ENCODE measurements at regions not wholly inside any gene's neighbourhood (a gene's known extent, or its start where the extent isn't known, plus 50 kb on each side); places are given as distances from the start of the nearest gene placed in this dataset.

DNA sequence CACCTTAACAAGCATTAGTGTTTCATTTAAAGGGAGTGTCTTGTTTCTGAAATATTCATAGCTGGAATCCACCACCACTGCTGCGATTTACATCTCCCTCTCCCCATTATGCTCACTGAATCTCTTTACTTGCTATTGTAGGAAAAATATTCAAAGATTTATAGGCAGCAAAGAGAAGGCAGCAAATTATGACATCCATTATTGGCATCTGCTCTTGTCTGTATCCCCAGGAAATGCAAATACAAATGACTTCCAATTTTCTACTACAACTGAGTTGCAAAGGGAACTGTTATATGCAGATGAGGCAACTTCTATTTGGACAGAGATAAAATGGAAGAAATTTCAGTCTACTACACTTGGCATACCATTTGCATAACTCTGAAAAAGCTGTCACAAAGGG lies 88.4 kb upstream of the PRKD1 start:
- no peak overlapping the region for H3K4me3 Mint-ChIP-seq
- H3K27me3 Mint-ChIP-seq (ENCODE audit: insufficient read depth, low read depth) = peaks cover 2% of the 10 kb centered on the region
- H3K9me3 Mint-ChIP-seq = no peaks in the 10 kb centered on the region
- Histone ChIP-seq H3F3A (ENCODE audit: low read depth) (no peaks in the 10 kb centered on the region), H3K4me1 (no peaks in the 10 kb centered on the region), H3K9me3 (ENCODE audit: low read depth) (no peaks in the 10 kb centered on the region), H3K4me2 (no peak overlapping the region), H2AFZ (replicated peaks) (no peak overlapping the region), H3K36me3 (no peaks in the 10 kb centered on the region), H3K79me2 (ENCODE audit: low read depth) (no peaks in the 10 kb centered on the region), H4K20me1 (ENCODE audit: low read depth) (no peaks in the 10 kb centered on the region), H3K4me3 (no peak overlapping the region), H3K27ac (no peak overlapping the region), H3K27me3 (no peaks in the 10 kb centered on the region), H3K9ac (no peak overlapping the region)
- H3K4me1 Mint-ChIP-seq = no peaks in the 10 kb centered on the region
- no peak for TF ChIP-seq EZH2phosphoT487 (IDR thresholded peaks at IDR 0.05)
- TF ChIP-seq, protein P1, sequence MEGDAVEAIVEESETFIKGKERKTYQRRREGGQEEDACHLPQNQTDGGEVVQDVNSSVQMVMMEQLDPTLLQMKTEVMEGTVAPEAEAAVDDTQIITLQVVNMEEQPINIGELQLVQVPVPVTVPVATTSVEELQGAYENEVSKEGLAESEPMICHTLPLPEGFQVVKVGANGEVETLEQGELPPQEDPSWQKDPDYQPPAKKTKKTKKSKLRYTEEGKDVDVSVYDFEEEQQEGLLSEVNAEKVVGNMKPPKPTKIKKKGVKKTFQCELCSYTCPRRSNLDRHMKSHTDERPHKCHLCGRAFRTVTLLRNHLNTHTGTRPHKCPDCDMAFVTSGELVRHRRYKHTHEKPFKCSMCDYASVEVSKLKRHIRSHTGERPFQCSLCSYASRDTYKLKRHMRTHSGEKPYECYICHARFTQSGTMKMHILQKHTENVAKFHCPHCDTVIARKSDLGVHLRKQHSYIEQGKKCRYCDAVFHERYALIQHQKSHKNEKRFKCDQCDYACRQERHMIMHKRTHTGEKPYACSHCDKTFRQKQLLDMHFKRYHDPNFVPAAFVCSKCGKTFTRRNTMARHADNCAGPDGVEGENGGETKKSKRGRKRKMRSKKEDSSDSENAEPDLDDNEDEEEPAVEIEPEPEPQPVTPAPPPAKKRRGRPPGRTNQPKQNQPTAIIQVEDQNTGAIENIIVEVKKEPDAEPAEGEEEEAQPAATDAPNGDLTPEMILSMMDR (IDR thresholded peaks at IDR 0.05) = no peak
- no peak for TF ChIP-seq EZH2 (IDR thresholded peaks at IDR 0.05)
- no peak overlapping the region for H3K27ac Mint-ChIP-seq
- no peaks in the 10 kb centered on the region for H3K36me3 Mint-ChIP-seq
- DNase-seq (ENCODE audit: low spot score) = no peak

DNA sequence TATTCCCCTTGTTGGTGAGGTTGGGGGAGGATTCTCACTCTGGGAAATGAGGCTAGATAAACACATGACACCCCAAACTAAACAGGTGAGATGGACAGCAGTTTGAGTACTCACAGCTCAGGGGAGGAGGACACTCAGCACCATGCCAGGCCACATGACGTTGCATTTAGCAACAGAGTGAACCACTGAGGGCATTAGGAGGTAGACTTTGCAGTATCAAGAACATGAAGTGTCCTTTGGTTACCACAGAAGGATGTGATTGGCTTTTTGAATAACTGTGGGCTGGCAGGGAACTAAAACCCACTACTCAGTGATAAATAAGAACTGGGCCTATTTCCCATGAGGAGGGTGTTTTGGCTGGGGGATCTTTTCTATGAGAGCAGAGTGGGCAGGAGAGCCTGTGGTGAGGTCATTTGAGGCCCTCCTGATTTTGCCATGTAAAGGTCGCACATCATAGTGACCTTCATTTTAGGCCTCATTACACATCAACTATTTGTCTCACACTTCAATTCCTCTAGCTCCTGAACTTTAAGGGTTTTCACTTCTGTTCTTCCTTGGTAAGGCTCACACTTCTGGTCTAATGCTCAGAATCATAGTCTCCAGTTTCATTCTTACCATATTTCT lies 89.8 kb upstream of the PRKD1 start:
- TF ChIP-seq, protein P1 (IDR thresholded peaks at IDR 0.05) = no peak
- TF ChIP-seq EZH2 (IDR thresholded peaks at IDR 0.05) (no peak), EZH2phosphoT487 (IDR thresholded peaks at IDR 0.05) (no peak)
- no peaks in the 10 kb centered on the region for H4K20me1 ChIP-seq (ENCODE audit: low read depth)
- DNase-seq (ENCODE audit: low spot score) = no peak
- H3K27ac ChIP-seq = no peak overlapping the region
- H3K9ac ChIP-seq = no peak overlapping the region
- no peak overlapping the region for H3K4me2 ChIP-seq
- no peaks in the 10 kb centered on the region for H3K4me1 Mint-ChIP-seq
- H3K4me3 Mint-ChIP-seq = no peak overlapping the region
- no peaks in the 10 kb centered on the region for H3K36me3 Mint-ChIP-seq
- H3K4me1 ChIP-seq = no peaks in the 10 kb centered on the region
- H3K9me3 ChIP-seq (ENCODE audit: low read depth) = no peaks in the 10 kb centered on the region
- no peak overlapping the region for H3K4me3 ChIP-seq
- no peak overlapping the region for H3K27ac Mint-ChIP-seq
- no peaks in the 10 kb centered on the region for H3F3A ChIP-seq (ENCODE audit: low read depth)
- H3K79me2 ChIP-seq (ENCODE audit: low read depth) = no peaks in the 10 kb centered on the region
- H3K9me3 Mint-ChIP-seq = no peaks in the 10 kb centered on the region
- H2AFZ ChIP-seq (replicated peaks) = no peak overlapping the region
- H3K27me3 Mint-ChIP-seq (ENCODE audit: insufficient read depth, low read depth) = peaks cover 2% of the 10 kb centered on the region
- no peaks in the 10 kb centered on the region for H3K27me3 ChIP-seq
- H3K36me3 ChIP-seq = no peaks in the 10 kb centered on the region

DNA sequence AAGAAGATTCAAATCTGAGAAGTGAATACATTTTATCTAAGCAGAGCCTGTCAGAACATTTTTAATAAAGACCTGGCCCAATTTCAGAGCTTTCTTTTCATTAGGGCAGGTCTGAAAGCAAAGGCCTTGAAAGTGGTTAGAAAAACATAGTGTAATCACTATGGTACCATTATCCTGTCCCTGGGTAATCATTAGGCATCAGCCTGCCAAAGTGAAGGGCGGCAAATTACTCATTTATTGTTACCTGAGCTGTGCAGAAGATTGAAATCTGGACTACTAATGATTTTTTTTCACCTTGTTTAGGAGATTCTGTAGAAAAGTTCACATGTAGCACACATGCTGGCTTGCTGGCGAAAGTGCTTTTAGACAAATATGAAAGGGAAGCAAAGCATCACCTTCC lies 92.6 kb upstream of the PRKD1 start:
- H3K27me3 ChIP-seq = no peaks in the 10 kb centered on the region
- H4K20me1 ChIP-seq (ENCODE audit: low read depth) = no peaks in the 10 kb centered on the region
- H3K9ac ChIP-seq = no peak overlapping the region
- H3K36me3 ChIP-seq = no peaks in the 10 kb centered on the region
- no peak overlapping the region for H2AFZ ChIP-seq (replicated peaks)
- no peak overlapping the region for H3K27ac ChIP-seq
- no peaks in the 10 kb centered on the region for H3K4me1 ChIP-seq
- Mint-ChIP-seq H3K4me1 (no peaks in the 10 kb centered on the region), H3K36me3 (no peaks in the 10 kb centered on the region), H3K4me3 (no peak overlapping the region), H3K9me3 (peaks cover 6% of the 10 kb centered on the region), H3K27ac (no peak overlapping the region), H3K27me3 (ENCODE audit: insufficient read depth, low read depth) (peaks cover 2% of the 10 kb centered on the region)
- no peak for DNase-seq (ENCODE audit: low spot score)
- no peaks in the 10 kb centered on the region for H3F3A ChIP-seq (ENCODE audit: low read depth)
- no peaks in the 10 kb centered on the region for H3K9me3 ChIP-seq (ENCODE audit: low read depth)
- TF ChIP-seq EZH2phosphoT487 (IDR thresholded peaks at IDR 0.05) (no peak), EZH2 (IDR thresholded peaks at IDR 0.05) (no peak)
- TF ChIP-seq, protein P1 (IDR thresholded peaks at IDR 0.05) = no peak
- H3K4me2 ChIP-seq = no peak overlapping the region
- no peak overlapping the region for H3K4me3 ChIP-seq
- H3K79me2 ChIP-seq (ENCODE audit: low read depth) = no peaks in the 10 kb centered on the region

All from neural progenitor cell (in vitro differentiated cells).